ENCODE measurements at regions not wholly inside any gene's neighbourhood (a gene's known extent, or its start where the extent isn't known, plus 50 kb on each side); places are given as distances from the start of the nearest gene placed in this dataset.

DNA sequence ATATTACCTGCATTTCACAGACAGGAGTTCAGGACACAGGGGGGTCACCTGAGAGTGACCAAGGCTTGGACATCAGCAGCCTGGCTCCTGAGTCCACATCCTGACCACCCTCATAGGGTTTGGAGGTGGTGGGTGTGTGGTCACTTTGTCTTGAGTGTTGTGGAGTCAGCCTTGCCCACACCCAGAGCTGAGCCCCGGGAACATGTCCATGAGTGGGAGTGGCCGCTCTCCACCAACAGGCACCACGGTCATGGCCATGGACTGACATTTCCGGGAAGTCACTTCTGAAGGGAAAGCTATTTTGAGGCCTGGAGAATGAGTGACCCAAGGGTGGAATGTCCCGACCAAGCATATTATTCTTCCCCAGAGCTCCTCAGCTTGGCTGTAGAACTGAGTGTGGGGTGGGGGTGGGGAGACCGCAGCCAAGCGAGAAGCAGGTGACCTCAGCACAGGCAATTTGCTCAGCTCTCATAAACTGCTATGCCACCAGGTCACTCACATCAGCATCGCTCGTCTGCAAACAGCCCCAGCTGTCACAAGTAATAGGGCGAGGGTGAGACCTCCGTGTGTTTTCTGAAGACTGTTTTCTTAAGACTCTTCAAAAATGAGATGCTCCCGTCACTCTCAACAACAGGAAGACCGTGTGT lies 348.6 kb upstream of the CDH4 start:
- DNase-seq, result no peak
- WGBS, 3 donors, result 57 to 69% (median 67%) methylated on average over 10 to 13 of the region's 13 CpGs
- H3K27ac ChIP-seq, result no peak overlapping the region
- intact Hi-C loops (cut with DNase I), result no loop called here
- H3K9me3 ChIP-seq, result no peaks in the 10 kb centered on the region
- H3K36me3 ChIP-seq, result no peaks in the 10 kb centered on the region
- H3K4me3 ChIP-seq, result no peak overlapping the region
- no peaks in the 10 kb centered on the region for H3K4me1 ChIP-seq (ENCODE audit: insufficient read depth)
- no peak for TF ChIP-seq EP300 (IDR thresholded peaks at IDR 0.05)
- no peak for TF ChIP-seq POLR2A (IDR thresholded peaks at IDR 0.05)
- TF ChIP-seq CTCF (IDR thresholded peaks at IDR 0.05), result no peak
- no peaks in the 10 kb centered on the region for H3K27me3 ChIP-seq

DNA sequence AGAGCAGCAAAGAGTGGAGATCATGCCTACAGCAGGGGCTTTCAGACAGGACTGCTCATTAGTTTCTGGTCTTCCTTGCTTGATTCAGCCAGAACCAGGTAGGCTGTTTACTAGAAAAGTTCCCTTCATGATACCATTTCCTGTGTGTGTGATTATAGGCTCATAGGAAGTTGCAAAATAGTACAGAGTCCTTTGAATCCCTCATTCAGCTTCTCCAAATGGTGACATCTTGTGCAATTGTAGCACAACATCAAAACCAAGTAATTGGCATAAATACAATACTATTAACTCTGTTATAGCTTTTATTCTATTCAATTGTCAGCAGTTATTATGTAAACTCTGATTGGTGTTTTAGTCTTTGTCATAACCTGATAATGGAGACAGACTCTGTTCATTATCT lies 347.3 kb upstream of the CDH4 start:
- Histone ChIP-seq H3K4me1 (ENCODE audit: insufficient read depth) (no peaks in the 10 kb centered on the region), H3K27ac (no peak overlapping the region), H3K4me3 (no peak overlapping the region), H3K36me3 (no peaks in the 10 kb centered on the region), H3K27me3 (no peaks in the 10 kb centered on the region), H3K9me3 (no peaks in the 10 kb centered on the region)
- intact Hi-C loops (cut with DNase I), result no loop called here
- TF ChIP-seq POLR2A (IDR thresholded peaks at IDR 0.05) (no peak), CTCF (IDR thresholded peaks at IDR 0.05) (no peak), EP300 (IDR thresholded peaks at IDR 0.05) (no peak)
- DNase-seq, result no peak

GRCh38 chr20:60905919-60906318 lies 346.1 kb upstream of the CDH4 start:
- H3K36me3 ChIP-seq, result no peaks in the 10 kb centered on the region
- no peaks in the 10 kb centered on the region for H3K4me1 ChIP-seq (ENCODE audit: insufficient read depth)
- no peak overlapping the region for H3K27ac ChIP-seq
- H3K4me3 ChIP-seq, result no peak overlapping the region
- no peak for TF ChIP-seq EP300 (IDR thresholded peaks at IDR 0.05)
- TF ChIP-seq CTCF (IDR thresholded peaks at IDR 0.05), result no peak
- no peak for TF ChIP-seq POLR2A (IDR thresholded peaks at IDR 0.05)
- intact Hi-C loops (cut with DNase I), result no loop called here
- 87 to 93% (median 89%) methylated on average over 2 of the region's 2 CpGs for WGBS, 3 donors
- no peaks in the 10 kb centered on the region for H3K9me3 ChIP-seq
- DNase-seq, result no peak
- no peaks in the 10 kb centered on the region for H3K27me3 ChIP-seq

- Histone ChIP-seq H3K36me3 (no peaks in the 10 kb centered on the region), H3K4me1 (ENCODE audit: insufficient read depth) (no peaks in the 10 kb centered on the region), H3K9me3 (no peaks in the 10 kb centered on the region), H3K4me3 (no peak overlapping the region), H3K27me3 (no peaks in the 10 kb centered on the region), H3K27ac (no peak overlapping the region)
- intact Hi-C loops (cut with DNase I), result no loop called here
- TF ChIP-seq POLR2A (IDR thresholded peaks at IDR 0.05), result no peak
- WGBS, 3 donors, result 90 to 93% (median 93%) methylated on average over 4 of the region's 4 CpGs
- DNase-seq, result no peak
Measured at GRCh38 chr20:60906555-60906954, 345.5 kb upstream of the CDH4 start.

GRCh38 chr20:60913298-60913697 lies 338.8 kb upstream of the CDH4 start:
- intact Hi-C loops (cut with DNase I), result no loop called here
- WGBS, 3 donors, result 44 to 69% (median 62%) methylated on average over 4 of the region's 4 CpGs
- DNase-seq, result no peak
- Histone ChIP-seq H3K27me3 (no peaks in the 10 kb centered on the region), H3K36me3 (no peaks in the 10 kb centered on the region), H3K4me1 (ENCODE audit: insufficient read depth) (no peaks in the 10 kb centered on the region), H3K9me3 (no peaks in the 10 kb centered on the region), H3K27ac (no peak overlapping the region), H3K4me3 (no peak overlapping the region)
- TF ChIP-seq CTCF (IDR thresholded peaks at IDR 0.05) (no peak), EP300 (IDR thresholded peaks at IDR 0.05) (no peak), POLR2A (IDR thresholded peaks at IDR 0.05) (no peak)
